ENCODE measurements at regions not wholly inside any gene's neighbourhood (a gene's known extent, or its start where the extent isn't known, plus 50 kb on each side); places are given as distances from the start of the nearest gene placed in this dataset.

GRCh38 chr3:156070028-156070427 lies 50.4 kb upstream of the KCNAB1 start:
- H3K27ac Mint-ChIP-seq (ENCODE audit: unreplicated experiment) = no peak overlapping the region
- TF ChIP-seq, protein P1, sequence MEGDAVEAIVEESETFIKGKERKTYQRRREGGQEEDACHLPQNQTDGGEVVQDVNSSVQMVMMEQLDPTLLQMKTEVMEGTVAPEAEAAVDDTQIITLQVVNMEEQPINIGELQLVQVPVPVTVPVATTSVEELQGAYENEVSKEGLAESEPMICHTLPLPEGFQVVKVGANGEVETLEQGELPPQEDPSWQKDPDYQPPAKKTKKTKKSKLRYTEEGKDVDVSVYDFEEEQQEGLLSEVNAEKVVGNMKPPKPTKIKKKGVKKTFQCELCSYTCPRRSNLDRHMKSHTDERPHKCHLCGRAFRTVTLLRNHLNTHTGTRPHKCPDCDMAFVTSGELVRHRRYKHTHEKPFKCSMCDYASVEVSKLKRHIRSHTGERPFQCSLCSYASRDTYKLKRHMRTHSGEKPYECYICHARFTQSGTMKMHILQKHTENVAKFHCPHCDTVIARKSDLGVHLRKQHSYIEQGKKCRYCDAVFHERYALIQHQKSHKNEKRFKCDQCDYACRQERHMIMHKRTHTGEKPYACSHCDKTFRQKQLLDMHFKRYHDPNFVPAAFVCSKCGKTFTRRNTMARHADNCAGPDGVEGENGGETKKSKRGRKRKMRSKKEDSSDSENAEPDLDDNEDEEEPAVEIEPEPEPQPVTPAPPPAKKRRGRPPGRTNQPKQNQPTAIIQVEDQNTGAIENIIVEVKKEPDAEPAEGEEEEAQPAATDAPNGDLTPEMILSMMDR (IDR thresholded peaks at IDR 0.05; ENCODE audit: partially characterized antibody, unreplicated experiment) = no peak
- H3K4me3 Mint-ChIP-seq (ENCODE audit: unreplicated experiment) = no peak overlapping the region
- H3K36me3 Mint-ChIP-seq (ENCODE audit: unreplicated experiment) = peaks cover 6% of the 10 kb centered on the region
- H3K4me1 Mint-ChIP-seq (ENCODE audit: low read depth, unreplicated experiment) = peaks cover 2% of the 10 kb centered on the region
- H3K27me3 Mint-ChIP-seq (ENCODE audit: unreplicated experiment) = peaks cover 2% of the 10 kb centered on the region
- H3K9me3 Mint-ChIP-seq (ENCODE audit: unreplicated experiment) = peaks cover 7% of the 10 kb centered on the region
- no peak for DNase-seq

Data from glutamatergic neuron (in vitro differentiated cells).